ENCODE measurements at regions not wholly inside any gene's neighbourhood (a gene's known extent, or its start where the extent isn't known, plus 50 kb on each side); places are given as distances from the start of the nearest gene placed in this dataset.

DNA sequence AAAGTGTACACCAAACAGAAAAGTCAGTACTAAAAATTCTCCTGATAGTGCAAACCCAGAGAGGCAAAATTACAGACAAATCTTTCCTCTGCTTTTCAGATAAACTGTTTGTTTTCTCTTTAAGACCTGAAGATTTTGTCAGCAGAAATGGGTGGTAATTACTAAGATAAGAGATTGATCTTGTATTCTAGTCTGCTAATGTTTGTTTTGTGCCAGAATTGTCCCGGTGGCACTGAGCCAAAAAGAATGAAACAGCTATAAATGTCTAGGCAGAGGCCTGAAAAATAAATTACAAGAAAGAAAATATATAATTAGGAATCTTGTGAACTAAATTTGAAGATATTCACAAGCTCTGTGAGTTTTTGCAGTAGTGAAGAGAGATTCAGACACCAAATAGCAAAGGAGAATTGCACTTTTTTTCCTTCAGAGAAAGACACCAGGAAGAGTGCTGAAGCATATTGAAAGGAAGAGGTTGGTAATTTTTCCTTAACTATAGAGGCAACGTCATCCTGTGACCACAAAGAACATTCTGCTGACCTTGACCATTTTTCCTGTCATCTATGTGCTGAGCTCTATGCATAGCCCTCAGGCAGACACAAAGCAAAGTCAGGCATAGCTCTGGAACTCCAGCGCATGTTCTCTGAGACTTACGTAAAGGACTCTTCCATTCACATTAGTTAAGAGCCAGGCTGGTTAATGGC lies 314.5 kb upstream of the RASGEF1B start:
- 50% methylated on average over 2 of the region's 4 CpGs for WGBS (ENCODE audit: insufficient coverage)
- Histone ChIP-seq H3K36me3 (replicated peaks in 1 of 2; ENCODE audit: control extremely low read depth in 1 of 2, control insufficient read depth in 1 of 2, extremely low read depth in 1 of 2, insufficient read depth in 2 of 2, low read length in 1 of 2) (no peaks in the 10 kb centered on the region), H3K79me2 (ENCODE audit: control insufficient read depth, insufficient read depth, low read length) (no peaks in the 10 kb centered on the region), H3K27me3 (replicated peaks in 1 of 4; ENCODE audit: control extremely low read depth in 1 of 4, control insufficient read depth in 3 of 4, insufficient read depth in 4 of 4, low read length in 3 of 4) (no peaks in the 10 kb centered on the region), H3K9ac (ENCODE audit: low read length) (no peak overlapping the region), H2AFZ (ENCODE audit: insufficient read depth, low read depth, low read length, poor library complexity, severe bottlenecking) (no peak overlapping the region), H3K4me2 (replicated peaks; ENCODE audit: low read depth, low read length, poor library complexity, severe bottlenecking) (no peak overlapping the region), H3K9me3 (ENCODE audit: control extremely low read depth in 1 of 3, control insufficient read depth in 2 of 3, insufficient read depth in 1 of 3, low read length in 2 of 3) (no peaks in the 10 kb centered on the region), H3K4me3 (ENCODE audit: control extremely low read depth in 1 of 5, extremely low read depth in 1 of 5, insufficient read depth in 1 of 5, low read depth in 2 of 5, low read length in 4 of 5) (no peak overlapping the region), H3K27ac (ENCODE audit: low read length in 2 of 2) (no peak overlapping the region), H4K20me1 (ENCODE audit: control insufficient read depth, insufficient read depth, low read length, poor library complexity, severe bottlenecking) (no peaks in the 10 kb centered on the region), H3K4me1 (ENCODE audit: control insufficient read depth in 2 of 2, insufficient read depth in 2 of 2, low read length in 2 of 2) (peaks cover 5 to 14% of the 10 kb centered on the region in 2 donors)
- no peak for DNase-seq
- H3K9me3 Mint-ChIP-seq (ENCODE audit: insufficient read depth), result no peaks in the 10 kb centered on the region
- H3K27me3 Mint-ChIP-seq, result no peaks in the 10 kb centered on the region
- H3K4me3 Mint-ChIP-seq, result no peak overlapping the region
- CTCF ChIA-PET, result interaction anchor here (0.6 to 2.0 kb wide), 2 partner anchors 143 to 318 kb away, joined by 3 to 7 read pairs; no protein-coding TSS in a partner anchor
- peaks cover 14% of the 10 kb centered on the region for H3K4me1 Mint-ChIP-seq
- H3K27ac Mint-ChIP-seq, result no peak overlapping the region
- POLR2A ChIA-PET, result interaction anchor here (0.6 kb wide), 1 partner anchor 15 kb away, joined by 3 read pairs; no protein-coding TSS in a partner anchor
- no peak for TF ChIP-seq EZH2 (IDR thresholded peaks at IDR 0.05; ENCODE audit: borderline replicate concordance, insufficient read depth, low read depth, low read length, poor library complexity, severe bottlenecking)
- TF ChIP-seq CTCF (IDR thresholded peaks at IDR 0.05), result no peak
- intact Hi-C loops (cut with micrococcal nuclease), result no loop called here
- no peak for ATAC-seq (ENCODE audit: low read depth)

DNA sequence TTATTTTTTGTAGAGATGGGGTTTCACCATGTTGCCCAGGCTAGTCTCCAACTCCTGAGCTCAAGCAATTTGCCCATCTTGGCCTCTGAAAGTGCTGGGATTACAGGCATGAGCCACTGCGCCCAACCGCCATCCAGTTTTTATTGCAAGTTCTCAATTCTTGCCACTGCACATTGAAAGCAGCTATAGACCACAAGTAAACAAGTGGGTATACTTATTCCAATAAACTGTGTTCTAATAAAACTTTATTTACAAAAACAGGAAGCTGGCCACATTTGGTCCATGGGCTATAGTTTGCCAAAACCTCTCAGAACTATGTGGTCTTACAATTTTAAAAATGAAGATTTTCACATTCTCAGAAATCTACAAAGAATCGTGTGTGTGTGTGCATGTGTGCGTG lies 313.6 kb upstream of the RASGEF1B start:
- H3K27me3 ChIP-seq (replicated peaks in 1 of 4; ENCODE audit: control extremely low read depth in 1 of 4, control insufficient read depth in 3 of 4, insufficient read depth in 4 of 4, low read length in 3 of 4), result no peaks in the 10 kb centered on the region
- ChIA-PET CTCF (interaction anchor here (0.6 to 2.0 kb wide), 2 partner anchors 143 to 317 kb away, joined by 3 to 7 read pairs; no protein-coding TSS in a partner anchor), POLR2A (no interaction called here)
- H3K4me1 Mint-ChIP-seq, result peaks cover 5% of the 10 kb centered on the region
- no peaks in the 10 kb centered on the region for H3K36me3 ChIP-seq (replicated peaks in 1 of 2; ENCODE audit: control extremely low read depth in 1 of 2, control insufficient read depth in 1 of 2, extremely low read depth in 1 of 2, insufficient read depth in 2 of 2, low read length in 1 of 2)
- TF ChIP-seq CTCF (IDR thresholded peaks at IDR 0.05) (no peak), EZH2 (IDR thresholded peaks at IDR 0.05; ENCODE audit: borderline replicate concordance, insufficient read depth, low read depth, low read length, poor library complexity, severe bottlenecking) (no peak)
- H3K9me3 Mint-ChIP-seq (ENCODE audit: insufficient read depth), result no peaks in the 10 kb centered on the region
- DNase-seq, result no peak
- intact Hi-C loops (cut with micrococcal nuclease), result no loop called here
- no peaks in the 10 kb centered on the region for H3K79me2 ChIP-seq (ENCODE audit: control insufficient read depth, insufficient read depth, low read length)
- no peak overlapping the region for H3K4me3 ChIP-seq (ENCODE audit: control extremely low read depth in 1 of 5, extremely low read depth in 1 of 5, insufficient read depth in 1 of 5, low read depth in 2 of 5, low read length in 4 of 5)
- no peaks in the 10 kb centered on the region for H4K20me1 ChIP-seq (ENCODE audit: control insufficient read depth, insufficient read depth, low read length, poor library complexity, severe bottlenecking)
- WGBS (ENCODE audit: insufficient coverage), result 100% methylated on average over 2 of the region's 4 CpGs
- no peak overlapping the region for H3K27ac Mint-ChIP-seq
- no peak for ATAC-seq (ENCODE audit: low read depth)
- no peak overlapping the region for H3K9ac ChIP-seq (ENCODE audit: low read length)
- no peaks in the 10 kb centered on the region for H3K27me3 Mint-ChIP-seq
- H3K4me1 ChIP-seq (ENCODE audit: control insufficient read depth in 2 of 2, insufficient read depth in 2 of 2, low read length in 2 of 2), result peaks cover 0 to 6% of the 10 kb centered on the region in 2 donors
- H3K4me3 Mint-ChIP-seq, result no peak overlapping the region
- H2AFZ ChIP-seq (ENCODE audit: insufficient read depth, low read depth, low read length, poor library complexity, severe bottlenecking), result no peak overlapping the region
- H3K27ac ChIP-seq (ENCODE audit: low read length in 2 of 2), result no peak overlapping the region
- H3K4me2 ChIP-seq (replicated peaks; ENCODE audit: low read depth, low read length, poor library complexity, severe bottlenecking), result no peak overlapping the region
- no peaks in the 10 kb centered on the region for H3K9me3 ChIP-seq (ENCODE audit: control extremely low read depth in 1 of 3, control insufficient read depth in 2 of 3, insufficient read depth in 1 of 3, low read length in 2 of 3)
